ENCODE measurements at regions not wholly inside any gene's neighbourhood (a gene's known extent, or its start where the extent isn't known, plus 50 kb on each side); places are given as distances from the start of the nearest gene placed in this dataset.

DNA sequence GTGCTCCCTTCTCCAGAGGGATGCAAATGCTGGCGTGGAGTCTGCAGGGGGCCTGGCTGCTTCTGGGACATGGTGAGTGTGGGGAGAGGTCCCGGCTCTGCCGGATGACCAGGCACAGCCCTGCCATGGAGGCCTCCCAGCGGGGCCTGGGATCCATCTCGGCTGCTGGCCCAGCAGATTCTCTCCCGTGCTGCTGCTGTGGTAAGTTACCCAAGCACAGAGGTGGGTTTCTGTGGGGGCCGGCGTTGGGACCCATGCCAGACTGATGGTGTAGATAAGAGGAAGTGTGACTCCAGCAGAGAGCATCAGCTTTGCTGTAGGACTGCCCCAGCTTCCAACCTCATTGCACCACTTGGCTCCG, 147.5 kb upstream of the B3GAT1 start:
- Mint-ChIP-seq H3K27me3 (no peaks in the 10 kb centered on the region), H3K4me3 (no peak overlapping the region), H3K27ac (no peak overlapping the region), H3K36me3 (no peaks in the 10 kb centered on the region), H3K4me1 (no peaks in the 10 kb centered on the region), H3K9me3 (no peaks in the 10 kb centered on the region)

DNA sequence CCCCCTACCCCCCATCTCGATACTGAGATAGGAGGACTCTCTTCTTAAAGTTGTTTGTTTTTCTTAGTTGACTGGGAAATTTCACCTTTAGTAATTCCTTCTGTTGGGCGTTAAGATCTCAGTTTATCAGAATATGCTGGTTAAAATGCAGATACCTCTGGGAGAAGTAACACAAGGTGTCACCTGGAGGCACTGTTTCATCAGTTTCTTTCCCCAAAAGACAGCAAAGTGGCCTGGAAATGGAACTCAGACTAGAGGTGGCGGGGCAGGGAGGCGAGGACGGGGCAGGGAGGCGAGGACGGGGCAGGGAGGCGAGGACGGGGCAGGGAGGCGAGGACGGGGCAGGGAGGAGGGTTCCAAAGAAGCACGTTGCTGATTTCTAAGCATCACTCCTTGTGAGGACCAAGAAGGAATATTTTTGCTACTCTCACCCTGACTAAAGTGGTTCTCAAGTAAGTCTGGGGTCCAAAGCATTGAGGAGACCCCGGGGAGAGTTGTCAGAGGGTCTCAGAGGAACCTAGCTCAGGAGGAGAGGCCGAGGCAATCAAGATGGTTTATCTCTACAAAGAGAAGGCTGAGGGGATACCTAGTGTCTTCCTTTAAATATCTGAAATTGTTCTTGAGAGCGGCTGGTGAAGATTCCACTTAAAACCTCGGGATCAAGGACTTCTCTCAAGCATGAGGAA, 147.0 kb upstream of the B3GAT1 start:
- Mint-ChIP-seq H3K9me3 (no peaks in the 10 kb centered on the region), H3K36me3 (no peaks in the 10 kb centered on the region), H3K4me1 (no peaks in the 10 kb centered on the region), H3K27ac (no peak overlapping the region), H3K4me3 (no peak overlapping the region), H3K27me3 (no peaks in the 10 kb centered on the region)

DNA sequence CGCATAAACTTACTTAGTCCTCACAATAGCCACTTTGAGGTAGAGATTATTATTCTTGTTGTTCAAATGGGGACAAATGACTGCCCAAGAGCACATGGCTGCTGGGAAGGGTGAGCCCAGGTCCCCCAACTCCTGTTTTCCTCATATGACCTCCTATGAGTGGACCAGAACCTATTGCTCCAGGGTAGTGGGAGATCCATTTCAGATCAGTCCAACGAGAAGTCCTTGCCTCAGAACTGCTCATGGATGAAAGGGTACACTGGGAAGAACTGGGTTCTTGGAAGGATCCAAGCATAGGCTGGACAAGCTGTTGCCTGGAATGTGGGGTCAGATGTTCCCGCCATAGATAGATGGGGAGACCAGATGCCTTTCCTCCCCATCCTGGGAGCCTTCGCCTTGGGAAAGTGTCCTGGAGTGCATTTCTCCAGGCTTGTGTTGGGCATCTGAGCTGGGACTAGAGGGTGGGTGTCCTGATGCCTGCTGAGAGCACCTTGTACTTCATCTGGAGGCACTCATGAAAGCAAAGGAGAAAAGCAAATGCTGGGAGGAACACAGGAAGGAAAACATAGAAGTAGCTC, 146.3 kb upstream of the B3GAT1 start:
- no peaks in the 10 kb centered on the region for H3K27me3 Mint-ChIP-seq
- no peak overlapping the region for H3K4me3 Mint-ChIP-seq
- H3K27ac Mint-ChIP-seq: no peak overlapping the region
- no peaks in the 10 kb centered on the region for H3K36me3 Mint-ChIP-seq
- no peaks in the 10 kb centered on the region for H3K9me3 Mint-ChIP-seq
- H3K4me1 Mint-ChIP-seq: no peaks in the 10 kb centered on the region

DNA sequence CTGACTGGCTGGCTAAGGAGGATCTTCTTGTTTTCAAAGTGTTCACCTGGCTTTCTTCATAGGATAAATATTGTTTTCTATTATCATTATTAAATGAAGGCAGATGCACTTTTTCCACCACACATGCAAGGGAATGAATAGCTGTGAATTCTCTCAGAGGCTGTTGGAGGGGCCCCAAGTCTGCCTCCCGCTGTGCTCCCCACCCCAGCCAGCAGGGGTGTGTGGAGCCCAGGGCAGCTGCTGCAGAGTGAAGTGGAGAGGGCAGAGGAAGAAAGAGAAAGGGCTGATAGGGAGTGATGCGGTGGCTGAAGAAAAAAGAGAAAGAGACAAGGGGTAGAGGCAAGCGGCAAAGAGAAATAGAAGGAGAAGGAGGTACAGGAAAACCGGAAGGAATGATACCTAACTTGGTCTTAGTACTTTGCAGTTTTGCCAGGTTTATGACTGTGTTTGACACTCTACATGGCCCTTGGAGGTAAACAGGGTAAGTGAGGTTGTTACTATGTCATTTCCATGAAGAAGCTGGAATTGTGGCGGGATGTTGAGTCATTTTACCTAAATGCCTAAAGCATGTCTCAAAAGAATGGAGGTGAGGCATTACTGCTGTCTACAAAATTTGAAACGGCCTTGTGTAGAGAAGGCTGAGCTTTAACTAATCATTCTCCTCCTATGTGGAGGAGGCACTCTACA, 145.7 kb upstream of the B3GAT1 start:
- Mint-ChIP-seq H3K4me1 (no peaks in the 10 kb centered on the region), H3K27ac (no peak overlapping the region), H3K27me3 (no peaks in the 10 kb centered on the region)

DNA sequence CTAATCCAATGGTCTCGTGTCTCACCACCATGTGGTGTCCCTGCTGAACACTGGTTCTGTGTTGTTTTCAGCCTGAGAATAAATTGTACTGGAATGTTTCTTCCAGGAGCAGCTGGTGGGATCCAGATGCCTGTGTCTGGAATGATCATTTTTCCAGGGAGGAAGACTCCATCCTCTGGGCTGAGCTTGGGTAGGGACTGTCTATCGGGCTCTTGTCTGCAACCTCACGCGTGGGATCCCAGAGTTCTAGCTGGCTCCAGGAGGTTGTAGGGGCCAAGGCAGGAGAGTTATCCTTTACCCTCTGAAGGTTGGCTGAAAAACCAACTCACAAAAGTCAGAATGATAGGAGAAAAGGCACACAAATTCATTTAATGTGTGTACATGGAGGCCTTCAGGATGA, 144.1 kb upstream of the B3GAT1 start:
- no peaks in the 10 kb centered on the region for H3K4me1 Mint-ChIP-seq
- H3K27me3 Mint-ChIP-seq: peaks cover 6% of the 10 kb centered on the region
- no peak overlapping the region for H3K4me3 Mint-ChIP-seq
- no peaks in the 10 kb centered on the region for H3K9me3 Mint-ChIP-seq
- no peaks in the 10 kb centered on the region for H3K36me3 Mint-ChIP-seq
- H3K27ac Mint-ChIP-seq: no peak overlapping the region

More for the DNA sequence above, 145.7 kb upstream of the B3GAT1 start:
- no peaks in the 10 kb centered on the region for H3K36me3 Mint-ChIP-seq
- no peak overlapping the region for H3K4me3 Mint-ChIP-seq
- no peaks in the 10 kb centered on the region for H3K9me3 Mint-ChIP-seq

DNA sequence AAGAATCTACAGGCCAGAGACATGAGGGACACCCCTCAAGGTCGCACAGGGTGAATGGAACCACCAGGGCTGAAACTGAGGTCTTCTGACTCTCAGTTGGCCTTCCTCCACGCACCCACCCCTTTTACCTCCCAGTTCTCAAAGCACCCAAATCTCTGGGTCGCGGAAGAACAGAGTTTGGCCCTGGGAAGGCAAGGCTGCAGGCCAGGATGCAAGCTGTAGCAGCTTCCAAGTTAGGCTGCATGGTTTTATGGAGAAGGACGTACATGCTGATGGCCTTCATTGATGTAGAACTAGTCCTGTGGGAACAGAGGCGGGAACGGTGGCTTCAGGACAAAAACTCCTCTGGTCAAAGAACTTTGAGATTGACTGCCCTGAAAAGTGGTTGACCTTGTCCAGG, 143.5 kb upstream of the B3GAT1 start:
- peaks cover 6% of the 10 kb centered on the region for H3K27me3 Mint-ChIP-seq
- H3K36me3 Mint-ChIP-seq: no peaks in the 10 kb centered on the region
- no peaks in the 10 kb centered on the region for H3K9me3 Mint-ChIP-seq
- H3K4me1 Mint-ChIP-seq: no peaks in the 10 kb centered on the region
- H3K27ac Mint-ChIP-seq: no peak overlapping the region
- H3K4me3 Mint-ChIP-seq: no peak overlapping the region

DNA sequence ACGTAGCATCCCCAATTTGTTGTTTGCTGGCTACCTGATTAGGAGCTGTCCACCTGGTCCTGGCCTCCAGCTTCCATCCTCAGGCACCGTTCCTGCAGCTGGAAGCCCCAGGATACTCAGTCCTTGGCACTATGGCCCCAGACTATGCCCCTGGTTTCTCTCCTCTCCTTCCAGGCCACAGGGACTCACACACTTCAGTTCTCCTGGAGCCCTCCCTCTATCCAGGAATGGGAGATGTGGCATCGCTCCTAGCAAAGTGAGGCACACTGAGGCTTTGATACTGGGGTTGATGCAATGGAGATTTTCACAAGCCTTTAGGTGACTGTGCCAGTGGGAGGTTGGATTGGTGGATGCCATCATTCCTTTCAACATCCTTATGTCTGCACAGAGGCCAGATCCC, 142.8 kb upstream of the B3GAT1 start:
- Mint-ChIP-seq H3K9me3 (no peaks in the 10 kb centered on the region), H3K4me1 (no peaks in the 10 kb centered on the region), H3K27me3 (peaks cover 6% of the 10 kb centered on the region), H3K27ac (no peak overlapping the region), H3K36me3 (no peaks in the 10 kb centered on the region), H3K4me3 (no peak overlapping the region)

DNA sequence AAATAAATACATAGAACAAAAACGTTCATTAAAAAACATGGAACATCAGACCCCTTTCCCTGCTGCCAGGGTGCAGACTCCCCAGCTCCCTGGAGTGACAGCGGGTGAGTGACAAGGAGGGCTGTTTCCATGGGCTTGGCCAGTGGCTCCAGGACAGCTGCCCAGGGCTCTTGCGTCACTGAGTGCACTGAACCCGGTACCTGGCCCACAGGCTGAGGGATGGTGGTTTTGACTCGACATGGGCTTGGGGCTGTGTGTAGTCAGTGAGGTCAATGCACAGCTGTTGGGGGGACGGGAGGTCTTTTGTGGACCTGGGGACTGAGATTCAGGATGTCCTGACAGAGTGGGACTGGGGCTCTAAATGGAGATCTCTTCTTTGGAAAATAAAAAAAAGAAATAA, 142.1 kb upstream of the B3GAT1 start:
- Mint-ChIP-seq H3K9me3 (no peaks in the 10 kb centered on the region), H3K4me1 (no peaks in the 10 kb centered on the region), H3K27ac (no peak overlapping the region), H3K4me3 (no peak overlapping the region), H3K27me3 (peaks cover 7% of the 10 kb centered on the region), H3K36me3 (no peaks in the 10 kb centered on the region)

DNA sequence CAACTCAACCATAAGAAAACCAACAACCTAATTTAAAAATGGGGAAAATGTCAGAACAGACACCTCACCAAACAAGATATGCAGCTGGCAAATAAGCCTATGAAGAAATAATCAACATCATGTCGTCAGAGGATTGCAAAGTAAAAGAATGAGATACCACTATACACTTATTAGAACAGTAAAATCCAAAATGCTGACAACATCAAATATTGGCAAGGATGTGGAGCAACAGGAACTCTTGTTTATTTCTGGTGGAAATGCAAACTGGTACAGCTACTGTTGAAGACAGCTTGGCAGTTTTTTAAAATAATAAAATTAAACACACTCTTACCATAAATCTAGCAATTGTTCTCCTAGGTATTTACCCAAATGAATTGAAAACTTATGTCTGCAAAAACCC, 140.7 kb upstream of the B3GAT1 start:
- Mint-ChIP-seq H3K9me3 (no peaks in the 10 kb centered on the region), H3K4me1 (no peaks in the 10 kb centered on the region), H3K27ac (no peak overlapping the region), H3K27me3 (peaks cover 7% of the 10 kb centered on the region), H3K4me3 (no peak overlapping the region), H3K36me3 (no peaks in the 10 kb centered on the region)

DNA sequence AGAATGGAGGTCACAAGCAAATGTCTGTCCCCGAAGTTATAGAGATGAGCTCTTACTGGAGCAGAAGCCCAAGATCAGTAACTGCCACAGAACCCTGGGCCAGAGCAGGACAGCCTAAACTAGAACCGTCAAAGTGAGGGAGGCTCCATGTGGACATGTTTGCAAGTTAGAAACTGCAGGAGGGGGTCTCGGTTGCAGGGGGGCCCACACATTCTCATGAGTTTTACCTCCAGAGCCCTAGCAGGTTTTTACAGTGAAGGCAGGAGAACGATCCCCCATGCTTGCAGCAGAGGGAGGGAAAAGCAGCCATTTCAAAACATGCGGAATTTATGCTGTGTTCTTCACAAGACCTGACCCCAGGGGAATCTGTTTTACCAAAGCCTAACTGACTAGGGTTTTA, 133.5 kb upstream of the B3GAT1 start:
- Mint-ChIP-seq H3K27ac (no peak overlapping the region), H3K4me3 (no peak overlapping the region), H3K36me3 (no peaks in the 10 kb centered on the region), H3K27me3 (peaks cover 7% of the 10 kb centered on the region), H3K9me3 (no peaks in the 10 kb centered on the region), H3K4me1 (no peaks in the 10 kb centered on the region)

DNA sequence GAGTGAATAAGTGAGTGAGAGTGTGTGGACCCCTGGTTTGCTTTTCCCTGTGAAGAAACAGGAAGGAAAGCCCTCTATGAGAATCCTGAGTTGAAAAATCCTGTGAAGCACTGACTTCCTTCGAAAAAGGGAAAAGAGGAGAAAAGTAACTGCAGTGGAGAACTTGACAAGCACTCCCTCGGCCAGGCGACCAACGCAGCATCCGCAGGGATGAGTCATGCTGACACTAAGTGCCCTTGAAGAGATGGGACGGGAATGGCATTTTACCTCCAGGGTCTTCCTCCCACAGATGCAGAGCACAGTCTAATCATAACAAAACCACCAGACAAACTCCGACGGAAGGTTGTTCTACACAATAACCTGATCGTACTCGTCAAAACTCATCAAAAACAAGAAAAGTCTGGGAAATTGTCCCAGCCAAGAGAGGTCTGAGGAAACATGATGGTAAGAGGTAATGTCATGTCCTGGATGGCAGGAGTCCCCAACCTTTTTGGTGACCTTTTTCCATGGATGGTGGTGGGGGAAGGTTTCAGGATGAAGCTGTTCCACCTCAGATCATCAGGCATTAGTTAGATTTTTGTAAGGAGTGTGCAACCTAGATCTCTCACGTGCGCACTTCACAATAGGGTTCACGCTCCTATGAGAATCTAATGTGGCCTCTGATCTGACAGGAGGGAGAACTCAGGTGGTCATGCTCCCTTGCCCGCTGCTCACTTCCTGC, 132.2 kb upstream of the B3GAT1 start:
- Mint-ChIP-seq H3K27me3 (peaks cover 6% of the 10 kb centered on the region), H3K27ac (no peak overlapping the region), H3K36me3 (no peaks in the 10 kb centered on the region), H3K4me1 (no peaks in the 10 kb centered on the region), H3K9me3 (no peaks in the 10 kb centered on the region), H3K4me3 (no peak overlapping the region)

DNA sequence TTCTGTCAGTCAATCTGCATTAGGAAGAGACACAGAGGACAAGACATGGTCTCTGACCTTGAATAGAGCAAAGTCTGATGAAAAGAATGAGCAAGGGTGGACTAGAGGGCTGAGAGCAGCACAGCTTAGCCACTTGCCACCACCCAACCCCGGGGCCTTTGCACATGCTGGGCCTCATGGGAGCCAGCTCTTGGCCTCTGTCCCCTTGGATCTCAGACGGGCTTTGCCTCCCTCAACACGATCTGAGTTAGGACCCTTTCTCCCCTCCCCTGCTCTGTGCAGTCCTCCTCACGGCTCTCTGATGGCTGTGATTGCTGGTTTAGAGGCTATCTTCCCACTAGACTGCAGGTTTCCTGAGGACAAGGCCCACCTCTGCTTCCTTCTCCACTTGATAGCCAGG, 131.6 kb upstream of the B3GAT1 start:
- no peaks in the 10 kb centered on the region for H3K36me3 Mint-ChIP-seq
- H3K27ac Mint-ChIP-seq: no peak overlapping the region
- H3K4me1 Mint-ChIP-seq: no peaks in the 10 kb centered on the region
- no peaks in the 10 kb centered on the region for H3K9me3 Mint-ChIP-seq
- peaks cover 6% of the 10 kb centered on the region for H3K27me3 Mint-ChIP-seq
- no peak overlapping the region for H3K4me3 Mint-ChIP-seq

DNA sequence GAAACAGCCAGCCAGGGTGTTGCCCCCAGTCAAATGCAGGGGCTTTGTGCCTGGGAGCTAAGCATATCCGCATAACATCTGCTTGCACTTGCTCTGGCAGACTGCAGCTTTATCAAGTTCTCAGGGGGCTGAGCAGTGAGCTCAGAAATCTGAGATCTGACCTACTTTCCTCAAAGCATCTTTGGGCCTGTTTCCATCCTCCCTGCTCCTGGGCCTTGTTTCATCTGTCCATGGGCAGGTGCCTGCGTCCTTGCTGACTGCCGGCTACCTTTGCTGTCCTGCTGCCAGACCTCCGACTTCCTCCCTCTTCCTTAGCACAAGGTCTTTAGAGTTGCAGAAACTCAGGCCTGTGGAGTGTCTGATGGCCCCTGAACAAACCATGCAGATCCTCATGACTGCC, 131.2 kb upstream of the B3GAT1 start:
- H3K4me1 Mint-ChIP-seq: no peaks in the 10 kb centered on the region
- no peaks in the 10 kb centered on the region for H3K36me3 Mint-ChIP-seq
- H3K4me3 Mint-ChIP-seq: no peak overlapping the region
- peaks cover 9% of the 10 kb centered on the region for H3K27me3 Mint-ChIP-seq
- H3K9me3 Mint-ChIP-seq: no peaks in the 10 kb centered on the region
- H3K27ac Mint-ChIP-seq: no peak overlapping the region

DNA sequence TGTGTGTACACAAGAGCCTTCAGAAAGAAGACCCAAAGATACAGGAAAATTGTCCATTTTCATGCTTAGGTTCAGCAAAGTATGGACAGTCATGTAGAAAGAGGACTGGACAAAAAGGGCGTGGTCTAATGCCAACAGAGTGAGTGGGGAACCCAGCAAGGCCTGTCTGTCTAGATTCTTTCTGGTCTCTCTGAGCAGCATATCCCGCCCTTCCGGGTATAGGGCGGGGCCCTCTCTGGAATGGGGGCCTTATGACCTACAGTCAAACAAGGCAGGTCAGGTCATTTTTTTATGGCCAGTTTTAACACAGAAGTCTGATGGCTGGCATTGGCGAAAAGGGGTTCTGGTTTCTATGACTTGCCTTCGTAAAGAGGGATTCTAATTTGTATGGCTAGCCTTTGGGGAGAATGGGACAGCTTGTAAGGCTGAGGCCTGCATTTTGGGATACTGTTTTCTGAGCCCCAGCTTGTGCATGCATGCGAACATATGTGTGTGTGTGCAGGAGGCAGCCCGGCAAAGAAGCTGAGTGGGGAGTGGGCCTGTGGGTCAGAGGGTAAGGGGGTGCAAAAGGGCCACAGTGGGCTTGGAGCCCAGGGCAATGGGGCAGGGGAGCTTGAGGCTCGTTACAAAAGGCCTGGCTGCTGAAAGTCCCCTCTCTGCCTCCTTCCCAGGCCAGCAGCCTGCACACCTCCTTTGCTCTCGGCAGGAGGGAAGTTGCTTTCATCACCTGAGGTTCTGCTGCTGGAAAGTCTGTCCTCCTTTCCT, 130.5 kb upstream of the B3GAT1 start:
- Mint-ChIP-seq H3K4me1 (no peaks in the 10 kb centered on the region), H3K9me3 (no peaks in the 10 kb centered on the region), H3K4me3 (no peak overlapping the region), H3K36me3 (no peaks in the 10 kb centered on the region), H3K27me3 (peaks cover 12% of the 10 kb centered on the region), H3K27ac (no peak overlapping the region)

DNA sequence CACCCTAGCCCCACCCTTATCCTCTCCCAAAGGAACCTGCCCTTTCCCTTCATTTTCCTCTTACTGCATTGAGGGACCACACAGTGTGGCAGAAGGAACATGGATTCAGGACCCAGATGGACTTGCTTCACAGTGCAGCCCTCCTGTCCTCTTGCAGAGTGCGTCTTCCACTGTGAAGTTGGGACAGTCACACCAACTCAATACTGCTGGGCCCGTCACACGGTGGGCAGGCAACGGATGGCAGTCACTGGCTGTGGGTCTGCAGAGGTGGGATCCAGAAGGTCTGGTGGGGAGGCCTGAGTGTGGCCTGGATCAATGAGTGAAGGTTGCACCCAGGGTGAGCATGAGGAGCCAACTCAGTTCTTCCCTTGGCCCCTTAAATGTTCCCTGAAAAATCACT, 129.9 kb upstream of the B3GAT1 start:
- Mint-ChIP-seq H3K27me3 (peaks cover 13% of the 10 kb centered on the region), H3K4me1 (no peaks in the 10 kb centered on the region), H3K27ac (no peak overlapping the region), H3K4me3 (no peak overlapping the region), H3K36me3 (no peaks in the 10 kb centered on the region), H3K9me3 (no peaks in the 10 kb centered on the region)
